ENCODE measurements at regions not wholly inside any gene's neighbourhood (a gene's known extent, or its start where the extent isn't known, plus 50 kb on each side); places are given as distances from the start of the nearest gene placed in this dataset.

DNA sequence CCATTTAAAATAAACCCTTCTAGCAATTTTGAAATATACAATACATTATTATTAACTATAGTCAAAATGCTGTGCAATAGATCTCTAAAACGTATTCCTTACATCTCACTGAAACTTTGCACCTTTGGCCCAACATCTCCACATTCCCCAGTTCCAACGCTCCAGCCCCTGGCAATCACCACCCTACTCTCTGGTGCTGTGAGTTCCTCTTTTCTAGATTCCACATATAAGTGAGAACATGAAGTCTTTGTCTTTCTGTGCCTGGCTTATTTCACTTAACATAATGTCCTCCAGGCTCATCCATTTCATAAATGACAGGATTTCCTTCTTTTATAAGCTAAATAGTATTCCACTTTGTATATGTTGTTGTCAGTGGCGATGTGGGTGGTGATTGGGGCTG lies 194.7 kb upstream of the RTL1 start:
- TF ChIP-seq, protein P1, sequence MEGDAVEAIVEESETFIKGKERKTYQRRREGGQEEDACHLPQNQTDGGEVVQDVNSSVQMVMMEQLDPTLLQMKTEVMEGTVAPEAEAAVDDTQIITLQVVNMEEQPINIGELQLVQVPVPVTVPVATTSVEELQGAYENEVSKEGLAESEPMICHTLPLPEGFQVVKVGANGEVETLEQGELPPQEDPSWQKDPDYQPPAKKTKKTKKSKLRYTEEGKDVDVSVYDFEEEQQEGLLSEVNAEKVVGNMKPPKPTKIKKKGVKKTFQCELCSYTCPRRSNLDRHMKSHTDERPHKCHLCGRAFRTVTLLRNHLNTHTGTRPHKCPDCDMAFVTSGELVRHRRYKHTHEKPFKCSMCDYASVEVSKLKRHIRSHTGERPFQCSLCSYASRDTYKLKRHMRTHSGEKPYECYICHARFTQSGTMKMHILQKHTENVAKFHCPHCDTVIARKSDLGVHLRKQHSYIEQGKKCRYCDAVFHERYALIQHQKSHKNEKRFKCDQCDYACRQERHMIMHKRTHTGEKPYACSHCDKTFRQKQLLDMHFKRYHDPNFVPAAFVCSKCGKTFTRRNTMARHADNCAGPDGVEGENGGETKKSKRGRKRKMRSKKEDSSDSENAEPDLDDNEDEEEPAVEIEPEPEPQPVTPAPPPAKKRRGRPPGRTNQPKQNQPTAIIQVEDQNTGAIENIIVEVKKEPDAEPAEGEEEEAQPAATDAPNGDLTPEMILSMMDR (IDR thresholded peaks at IDR 0.05; ENCODE audit: low read depth, low read length): no peak
- TF ChIP-seq EZH2phosphoT487 (IDR thresholded peaks at IDR 0.05; ENCODE audit: low read depth): no peak

All from OCI-LY3 (cell line).